Lung (tissue), 11 donors: ENCODE measurements at regions not wholly inside any gene's neighbourhood (a gene's known extent, or its start where the extent isn't known, plus 50 kb on each side); places are given as distances from the start of the nearest gene placed in this dataset.

Experiments
- ATAC-seq: fragments of 200-7000 bp; cut with Tn5 transposase; one replicate; pipeline ENCODE4 v1.9.1; 2020; ENCODE audit warnings: moderate number of reproducible peaks; ENCODE audit not compliant: insufficient read depth, low FRiP score
- DNase-seq, 3 donors: peaks; one replicate each; pipeline ENCODE4 v3.0.0-alpha.2; 2013 to 2017
- H3K27ac ChIP-seq, 2 donors: one replicate each; pipeline ENCODE4 v1.5.1; 2013; ENCODE audit warnings: mild to moderate bottlenecking in 2 of 2, moderate library complexity in 2 of 2, control low read depth in 1 of 2, inconsistent platforms in 1 of 2, low read depth in 1 of 2, low read length in 1 of 2
- H3K27me3 ChIP-seq, 3 donors: one replicate each; pipeline ENCODE4 v1.5.1; 2013; ENCODE audit warnings: low read length in 2 of 3; ENCODE audit not compliant: control insufficient read depth in 3 of 3, insufficient read depth in 3 of 3
- H3K36me3 ChIP-seq, 4 donors: one replicate each; pipeline ENCODE4 v1.5.1; 2013; ENCODE audit warnings: low read length in 4 of 4, mild to moderate bottlenecking in 1 of 4, moderate library complexity in 1 of 4; ENCODE audit not compliant: control insufficient read depth in 4 of 4, insufficient read depth in 4 of 4
- H3K4me1 ChIP-seq, 5 donors: one replicate each; pipeline ENCODE4 v1.5.1; 2013; ENCODE audit warnings: low read length in 5 of 5, mild to moderate bottlenecking in 2 of 5, moderate library complexity in 1 of 5; ENCODE audit not compliant: control insufficient read depth in 5 of 5, insufficient read depth in 5 of 5
- H3K4me3 ChIP-seq: one replicate; pipeline ENCODE4 v1.5.1; 2013; ENCODE audit warnings: mild to moderate bottlenecking, control low read depth, moderate library complexity
- H3K9ac ChIP-seq, 2 donors: one replicate each; pipeline ENCODE4 v1.5.1; 2013; ENCODE audit warnings: low read length in 2 of 2, control low read depth in 1 of 2; ENCODE audit not compliant: insufficient read depth in 1 of 2
- H3K9me3 ChIP-seq, 4 donors: one replicate each; pipeline ENCODE4 v1.5.1; 2013; ENCODE audit warnings: low read length in 3 of 4, mild to moderate bottlenecking in 1 of 4, moderate library complexity in 1 of 4; ENCODE audit not compliant: control insufficient read depth in 4 of 4, insufficient read depth in 3 of 4
- WGBS, 2 donors: extraction: QIAGEN DNeasy Blood & Tissue Kit; methylation state at CpG; one replicate each; pipeline ENCODE4 v1.1.7; 2013; 5-methylcytosine and 5-hydroxymethylcytosine counted together
- TF ChIP-seq, protein P1 (sequence below): IDR thresholded peaks from 2 replicates; pipeline ENCODE4 v1.5.1; 2012; ENCODE audit warnings: mild to moderate bottlenecking; ENCODE audit errors: control extremely low read depth, extremely low read depth
- donor health status: control.
- donor health status: control.
- donor health status: Bipolar disorder and iron deficiency.
- donor health status: healthy.
- donor health status: DM: yes; HTN: yes; CAD: no.

DNA sequence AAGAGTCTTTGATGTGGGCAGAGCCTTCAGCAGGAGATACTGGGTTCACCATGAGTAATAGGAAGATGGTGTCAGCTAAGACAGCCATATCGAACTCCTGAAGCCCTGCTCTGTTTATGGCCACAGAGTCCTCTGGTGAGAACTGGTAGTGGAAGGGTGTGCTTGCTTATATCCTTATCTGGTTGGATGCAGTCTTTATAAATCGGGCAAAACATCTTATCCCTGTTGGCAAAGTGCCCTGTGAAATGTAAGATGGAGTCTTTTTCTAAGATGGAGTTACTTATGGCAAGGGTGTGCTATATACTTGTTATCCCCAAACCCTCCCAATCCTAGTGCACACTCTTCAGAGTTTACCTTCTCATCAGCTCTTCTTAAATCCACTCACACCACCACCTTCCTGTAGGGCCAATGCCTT, 190.8 kb upstream of the PARD3B start:
- DNase-seq (no peak), ATAC-seq (no peak)
- 79 to 93% methylated on average over 2 of the region's 2 CpGs for WGBS, 2 donors
- H3K4me3 ChIP-seq = no peak overlapping the region
- no peaks in the 10 kb centered on the region for H3K27me3 ChIP-seq
- H3K9ac ChIP-seq = no peak overlapping the region
- H3K4me1 ChIP-seq = no peaks in the 10 kb centered on the region
- no peaks in the 10 kb centered on the region for H3K9me3 ChIP-seq
- TF ChIP-seq, protein P1, sequence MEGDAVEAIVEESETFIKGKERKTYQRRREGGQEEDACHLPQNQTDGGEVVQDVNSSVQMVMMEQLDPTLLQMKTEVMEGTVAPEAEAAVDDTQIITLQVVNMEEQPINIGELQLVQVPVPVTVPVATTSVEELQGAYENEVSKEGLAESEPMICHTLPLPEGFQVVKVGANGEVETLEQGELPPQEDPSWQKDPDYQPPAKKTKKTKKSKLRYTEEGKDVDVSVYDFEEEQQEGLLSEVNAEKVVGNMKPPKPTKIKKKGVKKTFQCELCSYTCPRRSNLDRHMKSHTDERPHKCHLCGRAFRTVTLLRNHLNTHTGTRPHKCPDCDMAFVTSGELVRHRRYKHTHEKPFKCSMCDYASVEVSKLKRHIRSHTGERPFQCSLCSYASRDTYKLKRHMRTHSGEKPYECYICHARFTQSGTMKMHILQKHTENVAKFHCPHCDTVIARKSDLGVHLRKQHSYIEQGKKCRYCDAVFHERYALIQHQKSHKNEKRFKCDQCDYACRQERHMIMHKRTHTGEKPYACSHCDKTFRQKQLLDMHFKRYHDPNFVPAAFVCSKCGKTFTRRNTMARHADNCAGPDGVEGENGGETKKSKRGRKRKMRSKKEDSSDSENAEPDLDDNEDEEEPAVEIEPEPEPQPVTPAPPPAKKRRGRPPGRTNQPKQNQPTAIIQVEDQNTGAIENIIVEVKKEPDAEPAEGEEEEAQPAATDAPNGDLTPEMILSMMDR = no peak
- no peak overlapping the region for H3K27ac ChIP-seq
- H3K36me3 ChIP-seq = no peaks in the 10 kb centered on the region

DNA sequence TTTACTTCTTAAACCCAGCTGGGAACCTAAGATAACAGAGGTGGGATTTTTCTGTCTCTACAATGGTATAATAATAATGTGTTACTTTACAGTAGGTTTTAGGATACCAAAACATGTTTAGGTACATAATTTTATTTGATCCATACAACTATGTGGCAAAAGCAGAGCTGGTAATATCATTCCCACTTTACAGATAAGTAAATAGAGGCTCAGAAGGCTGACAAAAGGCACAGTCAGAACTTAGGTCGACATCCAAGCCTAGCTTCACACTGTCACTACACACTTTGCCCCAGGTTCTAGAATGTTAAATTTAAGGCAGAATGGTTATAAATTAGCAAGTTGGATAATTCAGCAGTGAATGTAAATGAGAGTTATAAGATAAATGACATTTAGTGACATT, 189.6 kb upstream of the PARD3B start:
- H3K9me3 ChIP-seq = no peaks in the 10 kb centered on the region
- no peak overlapping the region for H3K27ac ChIP-seq
- DNase-seq = no peak
- H3K4me3 ChIP-seq = no peak overlapping the region
- WGBS, 2 donors = 76 to 85% methylated on average over 1 of the region's 1 CpG
- no peaks in the 10 kb centered on the region for H3K27me3 ChIP-seq
- no peak overlapping the region for H3K9ac ChIP-seq
- no peaks in the 10 kb centered on the region for H3K4me1 ChIP-seq
- no peaks in the 10 kb centered on the region for H3K36me3 ChIP-seq
- no peak for ATAC-seq
- TF ChIP-seq, protein P1 = no peak

DNA sequence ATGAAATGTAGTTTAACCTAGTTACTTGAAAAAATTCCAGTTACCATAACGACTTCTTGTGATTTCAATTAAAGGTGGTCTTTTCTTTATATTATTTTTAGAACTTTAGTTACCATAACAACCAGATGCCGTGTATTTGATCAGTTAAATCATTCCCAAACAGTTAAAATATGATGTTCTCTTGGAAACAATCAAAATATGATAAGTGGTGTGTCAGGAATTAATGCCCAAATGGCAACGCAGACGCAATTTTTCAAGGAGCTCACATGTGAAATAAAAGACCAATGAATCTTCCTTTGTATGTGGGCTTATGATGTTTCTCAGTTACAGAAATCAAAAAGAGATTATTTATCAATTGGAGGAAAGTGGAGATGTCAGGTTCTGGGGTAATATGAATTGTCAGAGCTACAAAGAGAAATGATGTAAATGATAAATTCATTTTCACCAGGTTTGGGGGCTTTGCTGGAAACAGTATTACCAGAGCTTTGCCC, 189.1 kb upstream of the PARD3B start:
- Histone ChIP-seq H3K9ac (no peak overlapping the region), H3K36me3 (no peaks in the 10 kb centered on the region), H3K4me3 (no peak overlapping the region), H3K9me3 (no peaks in the 10 kb centered on the region), H3K27ac (no peak overlapping the region), H3K4me1 (no peaks in the 10 kb centered on the region), H3K27me3 (no peaks in the 10 kb centered on the region)
- ATAC-seq (no peak), DNase-seq (no peak)
- whole genome bisulfite sequencing, 2 donors = 72 to 85% methylated on average over 4 of the region's 4 CpGs
- TF ChIP-seq, protein P1 = no peak

DNA sequence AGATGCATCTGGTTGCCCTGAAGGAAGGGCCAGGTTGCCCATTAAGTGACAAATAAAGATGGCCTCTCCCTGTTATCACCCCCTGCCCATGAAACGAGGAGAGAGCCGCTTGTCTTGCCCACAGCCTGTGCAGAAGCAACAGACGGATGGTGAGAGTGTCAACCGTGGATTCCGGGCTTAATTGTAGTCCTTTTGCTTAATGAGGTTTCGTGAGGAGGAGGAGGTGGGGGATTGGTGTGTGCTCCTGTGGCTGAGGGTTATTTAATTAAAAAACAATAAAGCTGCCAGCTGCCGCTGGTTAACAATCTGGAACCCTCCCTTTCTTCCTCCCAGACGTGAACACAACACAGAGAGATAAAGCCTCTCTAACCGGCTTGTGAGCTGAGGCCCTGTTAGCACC, 188.0 kb upstream of the PARD3B start:
- no peak for DNase-seq
- 91 to 95% methylated on average over 9 of the region's 9 CpGs for WGBS, 2 donors
- H3K27ac ChIP-seq = no peak overlapping the region
- no peak for ATAC-seq
- no peaks in the 10 kb centered on the region for H3K27me3 ChIP-seq
- H3K4me1 ChIP-seq = no peaks in the 10 kb centered on the region
- no peaks in the 10 kb centered on the region for H3K36me3 ChIP-seq
- no peaks in the 10 kb centered on the region for H3K9me3 ChIP-seq
- H3K9ac ChIP-seq = no peak overlapping the region
- no peak overlapping the region for H3K4me3 ChIP-seq
- TF ChIP-seq, protein P1 = no peak
